Gastrocnemius medialis (tissue), 4 donors: ENCODE measurements at regions not wholly inside any gene's neighbourhood (a gene's known extent, or its start where the extent isn't known, plus 50 kb on each side); places are given as distances from the start of the nearest gene placed in this dataset.

ENCODE experiments used
- CTCF ChIP-seq, 5 experiments: fragments of 450-650 bp in 3 of 5; fragments of 200-600 bp in 2 of 5; sonication (generic) in 2 of 5; IDR thresholded peaks in 4 of 5; conservative IDR thresholded peaks in 1 of 5; 1 replicate in 4 of 5; 2 replicates in 1 of 5; pipeline ENCODE4 v1.5.1; 2016 to 2019; ENCODE audit warnings: antibody characterized with exemption in 5 of 5, mild to moderate bottlenecking in 3 of 5, moderate library complexity in 3 of 5
- POLR2A ChIP-seq, 2 donors: fragments of 450-650 bp; IDR thresholded peaks; one replicate each; pipeline ENCODE4 v1.6.1; 2017; ENCODE audit warnings: antibody characterized with exemption in 2 of 2, mild to moderate bottlenecking in 2 of 2, moderate library complexity in 2 of 2

- TF ChIP-seq CTCF (IDR thresholded peaks at IDR 0.05 in 4 of 5, conservative IDR thresholded peaks at IDR 0.05 in 1 of 5) (no peak), POLR2A (IDR thresholded peaks at IDR 0.05) (no peak)
Observed at GRCh38 chr14:44775248-44775647, 186.5 kb downstream of the KLHL28 start.
